NB4 (cell line): ENCODE measurements at regions not wholly inside any gene's neighbourhood (a gene's known extent, or its start where the extent isn't known, plus 50 kb on each side); places are given as distances from the start of the nearest gene placed in this dataset.

ENCODE experiments used
- DNase-seq: peaks from one replicate; pipeline ENCODE4 v3.0.0; 2010; ENCODE audit warnings: low read depth
- H3K4me3 ChIP-seq: one replicate; pipeline ENCODE4 v1.5.1; 2011; ENCODE audit warnings: mild to moderate bottlenecking, low read depth, low read length, moderate library complexity
- CTCF ChIP-seq: IDR thresholded peaks from one replicate; pipeline ENCODE4 v1.5.1; 2012; ENCODE audit warnings: low read depth, low read length
- MAX ChIP-seq: IDR thresholded peaks from 2 replicates; pipeline ENCODE4 v1.6.1; 2011; ENCODE audit warnings: low read depth, low read length
- MYC ChIP-seq: IDR thresholded peaks from 2 replicates; pipeline ENCODE4 v1.6.1; 2011; ENCODE audit warnings: low read depth, low read length
- POLR2A ChIP-seq: IDR thresholded peaks from 2 replicates; pipeline ENCODE4 v1.6.1; 2011; ENCODE audit warnings: mild to moderate bottlenecking; ENCODE audit not compliant: insufficient read length; ENCODE audit errors: extremely low read depth

- no peak; the same call in 1 of the 2 replicates for TF ChIP-seq MAX
- no peak for TF ChIP-seq MYC
- no peak for TF ChIP-seq POLR2A
- TF ChIP-seq CTCF = no peak
- H3K4me3 ChIP-seq = no peak overlapping the region
- DNase-seq = peak; percentile 77
These were observed 65.4 kb upstream of the WDFY2 start for GRCh38 chr13:51518827-51519226.

GRCh38 chr13:51519771-51520216 lies 64.5 kb upstream of the WDFY2 start:
- H3K4me3 ChIP-seq = no peak overlapping the region
- TF ChIP-seq MYC = no peak
- TF ChIP-seq POLR2A = no peak
- TF ChIP-seq MAX = no peak
- no peak for TF ChIP-seq CTCF
- no peak for DNase-seq

- H3K4me3 ChIP-seq = no peak overlapping the region
- DNase-seq = peak; percentile 91
- TF ChIP-seq CTCF = no peak
- TF ChIP-seq MAX = peak; percentile 77
- TF ChIP-seq POLR2A = peak; percentile 18
- peak; percentile 81; the same call in 1 of the 2 replicates for TF ChIP-seq MYC
These were observed 63.7 kb upstream of the WDFY2 start for GRCh38 chr13:51520524-51520923.

- peak; percentile 96 for DNase-seq
- TF ChIP-seq MAX (peak; percentile 91), CTCF (no peak), POLR2A (peak; percentile 9), MYC (peak; percentile 94)
- no peak overlapping the region for H3K4me3 ChIP-seq
These were observed 61.2 kb upstream of the WDFY2 start for GRCh38 chr13:51523082-51523518.

GRCh38 chr13:51524312-51524711 lies 60.0 kb upstream of the WDFY2 start:
- DNase-seq = no peak
- TF ChIP-seq CTCF (no peak), POLR2A (no peak), MAX (no peak), MYC (no peak)
- no peak overlapping the region for H3K4me3 ChIP-seq
